GM12865 (cell line): ENCODE measurements at regions not wholly inside any gene's neighbourhood (a gene's known extent, or its start where the extent isn't known, plus 50 kb on each side); places are given as distances from the start of the nearest gene placed in this dataset.

Experiments
- DNase-seq: peaks from one replicate; pipeline ENCODE4 v3.0.0; 2010; ENCODE audit warnings: low read depth
- H3K4me3 ChIP-seq: 2 replicates; pipeline ENCODE4 v1.5.1; 2011; ENCODE audit warnings: mild to moderate bottlenecking, low read depth, low read length, control low read depth
- CTCF ChIP-seq: IDR thresholded peaks from 2 replicates; pipeline ENCODE4 v1.5.1; 2011; ENCODE audit warnings: low read length, control low read depth, low read depth, inconsistent platforms; ENCODE audit not compliant: insufficient read depth; ENCODE audit errors: missing control alignments

GRCh38 chr6:66336176-66336575 lies 629.1 kb upstream of the EYS start:
- DNase-seq: no peak
- no peak for TF ChIP-seq CTCF
- no peak overlapping the region for H3K4me3 ChIP-seq

GRCh38 chr6:66328200-66328599 lies 621.2 kb upstream of the EYS start:
- no peak for TF ChIP-seq CTCF
- no peak overlapping the region for H3K4me3 ChIP-seq

GRCh38 chr6:66326228-66326627 lies 619.2 kb upstream of the EYS start:
- no peak for DNase-seq
- no peak for TF ChIP-seq CTCF
- H3K4me3 ChIP-seq: no peak overlapping the region

More at GRCh38 chr6:66328200-66328599, 621.2 kb upstream of the EYS start:
- no peak for DNase-seq

GRCh38 chr6:66321017-66321416 lies 614.0 kb upstream of the EYS start:
- H3K4me3 ChIP-seq: no peak overlapping the region

GRCh38 chr6:66307490-66307889 lies 600.5 kb upstream of the EYS start:
- TF ChIP-seq CTCF: no peak
- no peak overlapping the region for H3K4me3 ChIP-seq
- no peak for DNase-seq

More at GRCh38 chr6:66321017-66321416, 614.0 kb upstream of the EYS start:
- no peak for TF ChIP-seq CTCF
- DNase-seq: no peak

GRCh38 chr6:66291905-66292304 lies 584.9 kb upstream of the EYS start:
- no peak for TF ChIP-seq CTCF
- DNase-seq: no peak
- H3K4me3 ChIP-seq: no peak overlapping the region

GRCh38 chr6:66289889-66290288 lies 582.9 kb upstream of the EYS start:
- no peak for DNase-seq
- H3K4me3 ChIP-seq: no peak overlapping the region
- no peak for TF ChIP-seq CTCF
